ENCODE measurements at regions not wholly inside any gene's neighbourhood (a gene's known extent, or its start where the extent isn't known, plus 50 kb on each side); places are given as distances from the start of the nearest gene placed in this dataset.

DNA sequence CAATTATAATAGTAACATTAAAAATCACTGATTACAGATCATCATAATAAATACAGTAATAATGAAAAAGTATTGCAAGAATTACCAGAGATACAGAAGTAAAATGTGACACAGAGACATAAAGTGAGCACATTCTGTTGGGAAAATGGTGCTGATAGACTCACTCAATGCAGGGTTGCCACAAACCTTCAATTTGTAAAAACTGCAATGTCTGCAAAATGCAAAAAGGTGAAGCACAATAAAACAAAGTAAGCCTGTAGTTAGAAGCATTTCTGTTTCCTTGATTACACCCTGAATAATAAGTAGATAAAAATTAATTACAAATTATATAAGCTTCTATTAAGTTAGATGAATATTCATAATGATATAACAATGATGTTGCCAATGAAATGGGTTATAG, 736.2 kb upstream of the CHD1 start:
- Mint-ChIP-seq H3K9me3 (peaks cover 15% of the 10 kb centered on the region), H3K27ac (no peak overlapping the region), H3K36me3 (ENCODE audit: low read depth) (no peaks in the 10 kb centered on the region), H3K4me1 (no peaks in the 10 kb centered on the region), H3K27me3 (no peaks in the 10 kb centered on the region), H3K4me3 (no peak overlapping the region)
- no peak for ATAC-seq (replicated peaks)

DNA sequence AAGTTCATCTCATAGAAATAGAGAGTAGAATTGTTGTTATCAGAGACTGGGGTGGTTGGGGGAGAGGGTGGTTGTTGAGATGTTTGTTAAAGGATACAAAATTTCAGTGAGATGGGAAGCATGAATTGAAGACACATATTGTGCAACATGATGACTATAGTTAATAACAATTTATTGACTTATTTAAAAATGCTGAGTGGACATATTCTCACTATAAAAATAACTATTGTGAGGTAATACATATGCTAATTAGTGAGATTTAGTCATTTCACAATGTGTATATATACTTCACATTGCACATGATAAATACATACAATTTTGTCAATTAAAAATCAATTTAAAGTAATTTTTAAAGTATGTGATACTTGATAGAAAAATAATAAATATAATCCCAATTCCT, 722.5 kb upstream of the CHD1 start:
- no peaks in the 10 kb centered on the region for H3K36me3 Mint-ChIP-seq (ENCODE audit: low read depth)
- no peak overlapping the region for H3K4me3 Mint-ChIP-seq
- ATAC-seq (replicated peaks): no peak
- H3K27ac Mint-ChIP-seq: no peak overlapping the region
- H3K9me3 Mint-ChIP-seq: peaks cover 4% of the 10 kb centered on the region
- no peaks in the 10 kb centered on the region for H3K4me1 Mint-ChIP-seq
- H3K27me3 Mint-ChIP-seq: no peaks in the 10 kb centered on the region

DNA sequence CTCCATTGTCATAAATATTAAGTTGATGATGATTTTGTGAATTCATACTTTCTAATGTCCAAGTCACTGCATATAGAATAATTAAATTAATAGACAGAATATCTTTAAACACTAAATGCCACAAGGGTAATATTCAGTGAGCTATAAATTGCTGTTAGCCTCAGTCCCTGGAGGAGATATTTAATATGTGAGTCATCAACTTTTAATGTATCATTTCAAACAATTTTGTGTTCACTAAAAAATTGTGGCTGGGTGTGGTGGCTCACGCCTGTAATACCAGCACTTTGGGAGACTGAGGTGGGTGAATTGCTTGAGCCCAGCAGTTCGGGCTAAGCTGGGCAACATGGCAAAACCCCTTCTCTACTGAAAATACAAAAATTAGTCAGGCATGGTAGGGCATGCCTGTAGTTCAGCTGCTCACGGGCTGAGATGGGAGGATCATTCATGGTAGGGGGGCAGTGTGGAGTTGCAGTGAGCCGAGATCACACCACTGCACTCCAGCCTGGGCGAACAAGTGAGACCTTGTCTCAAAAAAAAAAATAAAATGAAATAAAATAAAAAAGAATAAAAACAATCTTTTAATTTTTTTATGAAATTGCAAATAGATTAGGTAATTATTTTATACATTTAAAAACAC, 717.3 kb upstream of the CHD1 start:
- no peak overlapping the region for H3K4me3 Mint-ChIP-seq
- peaks cover 15% of the 10 kb centered on the region for H3K9me3 Mint-ChIP-seq
- H3K27me3 Mint-ChIP-seq: no peaks in the 10 kb centered on the region
- H3K27ac Mint-ChIP-seq: no peak overlapping the region
- no peaks in the 10 kb centered on the region for H3K36me3 Mint-ChIP-seq (ENCODE audit: low read depth)
- ATAC-seq (replicated peaks): no peak
- no peaks in the 10 kb centered on the region for H3K4me1 Mint-ChIP-seq

DNA sequence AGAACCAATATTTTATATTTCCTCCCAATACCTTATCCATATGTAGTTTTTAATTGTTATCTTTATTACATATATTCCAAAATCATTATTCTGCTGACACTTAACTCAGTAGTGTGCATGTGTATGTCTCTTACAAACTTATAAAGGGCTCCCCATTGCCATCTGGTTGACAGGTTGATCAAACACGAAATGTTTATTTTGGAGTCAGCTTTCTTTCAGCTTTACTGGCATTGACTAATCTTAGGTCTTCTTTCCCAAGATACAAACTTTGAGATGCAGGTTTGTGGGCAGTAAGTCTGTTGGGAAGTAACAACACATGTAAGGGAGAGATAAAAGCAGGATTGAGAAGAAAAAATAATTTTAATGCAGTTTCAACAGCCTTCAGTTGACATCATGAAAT, 716.0 kb upstream of the CHD1 start:
- no peak for ATAC-seq (replicated peaks)
- no peaks in the 10 kb centered on the region for H3K4me1 Mint-ChIP-seq
- H3K4me3 Mint-ChIP-seq: no peak overlapping the region
- no peaks in the 10 kb centered on the region for H3K27me3 Mint-ChIP-seq
- H3K9me3 Mint-ChIP-seq: peaks cover 15% of the 10 kb centered on the region
- no peak overlapping the region for H3K27ac Mint-ChIP-seq
- H3K36me3 Mint-ChIP-seq (ENCODE audit: low read depth): no peaks in the 10 kb centered on the region

DNA sequence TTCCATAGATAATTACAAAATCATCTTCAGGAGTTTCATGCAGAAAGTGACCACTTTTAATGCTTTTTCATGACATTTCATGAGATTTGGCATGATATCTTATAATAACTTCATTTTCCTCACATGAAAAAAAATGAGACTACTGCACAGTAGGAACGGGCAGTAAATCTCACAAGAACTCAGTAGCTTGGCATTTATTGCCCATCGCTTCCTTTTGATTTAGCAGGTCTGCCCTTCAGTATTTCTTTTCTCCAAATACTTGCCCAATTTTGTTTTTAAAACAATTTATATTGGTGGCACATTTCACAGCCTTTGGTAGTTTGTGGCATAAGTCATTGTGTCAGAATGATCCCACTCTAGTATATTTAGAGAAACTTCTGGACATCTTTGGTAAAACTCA, 711.8 kb upstream of the CHD1 start:
- Mint-ChIP-seq H3K4me1 (no peaks in the 10 kb centered on the region), H3K27ac (no peak overlapping the region), H3K36me3 (ENCODE audit: low read depth) (no peaks in the 10 kb centered on the region), H3K4me3 (no peak overlapping the region), H3K9me3 (peaks cover 15% of the 10 kb centered on the region), H3K27me3 (no peaks in the 10 kb centered on the region)
- no peak for ATAC-seq (replicated peaks)

DNA sequence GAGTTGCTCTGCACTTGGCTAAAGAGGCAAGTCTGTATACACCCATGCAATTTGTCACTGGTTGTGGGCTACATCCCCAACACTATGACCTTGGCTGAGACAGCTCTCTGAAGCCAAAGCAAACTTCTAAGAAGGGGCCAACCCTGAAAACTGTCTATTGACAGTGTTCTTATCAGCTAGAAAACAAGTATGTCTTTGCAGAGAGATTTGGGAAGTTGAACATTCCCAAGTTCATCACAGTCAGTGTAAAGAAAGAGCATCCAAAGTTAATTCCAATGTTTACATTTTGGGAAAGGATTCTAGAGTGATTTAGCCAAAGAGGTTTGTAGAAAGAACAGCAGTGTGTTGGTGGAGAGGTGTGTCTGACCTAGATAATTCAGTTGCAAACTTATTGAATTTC, 711.1 kb upstream of the CHD1 start:
- no peak overlapping the region for H3K4me3 Mint-ChIP-seq

DNA sequence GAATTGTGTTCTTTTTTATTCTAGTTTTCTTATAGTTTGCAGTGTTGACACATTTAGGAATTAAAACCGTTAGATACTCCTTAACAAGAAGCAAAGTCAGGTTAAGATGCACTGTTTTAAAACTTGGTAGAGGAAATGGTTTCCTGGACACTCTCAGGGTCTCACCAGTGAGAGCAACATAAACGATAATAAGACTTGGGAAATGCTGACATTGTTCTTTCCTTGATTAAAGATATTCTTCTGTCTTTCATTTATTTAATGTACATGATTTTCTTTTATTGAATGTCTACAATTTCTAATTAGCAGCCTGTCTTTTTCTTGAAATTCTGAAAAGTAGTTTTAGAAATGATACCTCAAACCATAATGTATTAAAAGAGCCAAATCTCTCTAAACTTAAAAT, 707.9 kb upstream of the CHD1 start:
- H3K4me3 Mint-ChIP-seq: no peak overlapping the region
- H3K4me1 Mint-ChIP-seq: no peaks in the 10 kb centered on the region
- no peak for ATAC-seq (replicated peaks)
- peaks cover 5% of the 10 kb centered on the region for H3K9me3 Mint-ChIP-seq
- no peaks in the 10 kb centered on the region for H3K36me3 Mint-ChIP-seq (ENCODE audit: low read depth)
- H3K27ac Mint-ChIP-seq: no peak overlapping the region
- H3K27me3 Mint-ChIP-seq: no peaks in the 10 kb centered on the region

More for the DNA sequence above, 711.1 kb upstream of the CHD1 start:
- Mint-ChIP-seq H3K27ac (no peak overlapping the region), H3K9me3 (peaks cover 11% of the 10 kb centered on the region), H3K4me1 (no peaks in the 10 kb centered on the region), H3K27me3 (no peaks in the 10 kb centered on the region), H3K36me3 (ENCODE audit: low read depth) (no peaks in the 10 kb centered on the region)
- ATAC-seq (replicated peaks): no peak

DNA sequence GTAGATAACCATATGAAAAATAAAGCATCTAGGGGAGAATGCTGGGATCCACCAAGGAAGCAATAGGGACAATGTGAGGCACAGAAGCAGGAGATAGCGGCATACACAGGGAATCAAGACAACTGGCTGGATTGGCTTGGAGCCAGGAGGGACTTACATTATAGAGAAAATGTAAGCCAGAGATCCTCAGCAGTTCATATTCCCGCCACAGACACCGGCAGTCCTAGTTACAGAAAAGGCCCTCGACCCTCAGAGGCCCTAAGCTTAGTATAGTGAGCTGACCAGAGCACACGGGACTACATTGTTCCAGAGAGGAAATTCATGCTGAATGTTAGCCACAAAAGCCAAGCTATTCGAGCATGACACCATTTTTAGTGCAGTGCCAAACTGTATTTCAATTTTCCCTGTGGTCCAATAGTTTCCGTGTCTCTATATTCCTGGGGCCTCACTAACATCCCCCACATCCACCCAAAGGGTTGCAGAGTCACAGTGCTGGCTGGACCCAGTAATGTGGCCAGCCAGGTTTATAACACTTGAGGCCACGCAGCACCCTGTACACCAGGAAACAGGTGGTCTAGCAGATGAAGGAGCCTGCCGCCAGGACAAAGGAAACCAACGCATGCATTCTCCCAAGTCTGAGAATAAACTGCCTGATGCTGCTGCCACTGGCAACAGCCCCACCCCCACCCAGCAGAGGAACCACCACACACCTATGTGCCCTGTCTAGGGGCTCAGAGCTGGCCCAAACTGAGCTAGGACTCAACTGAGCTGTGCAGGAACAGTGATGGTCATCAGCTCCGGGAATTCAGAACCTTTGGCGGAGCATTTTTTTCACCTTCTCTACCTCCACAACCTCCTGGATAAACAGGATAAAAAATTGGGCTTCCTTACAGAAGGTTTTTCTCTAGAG, 693.2 kb upstream of the CHD1 start:
- Mint-ChIP-seq H3K4me1 (no peaks in the 10 kb centered on the region), H3K27me3 (no peaks in the 10 kb centered on the region), H3K9me3 (peaks cover 13% of the 10 kb centered on the region), H3K36me3 (ENCODE audit: low read depth) (no peaks in the 10 kb centered on the region), H3K27ac (no peak overlapping the region), H3K4me3 (no peak overlapping the region)
- no peak for ATAC-seq (replicated peaks)

DNA sequence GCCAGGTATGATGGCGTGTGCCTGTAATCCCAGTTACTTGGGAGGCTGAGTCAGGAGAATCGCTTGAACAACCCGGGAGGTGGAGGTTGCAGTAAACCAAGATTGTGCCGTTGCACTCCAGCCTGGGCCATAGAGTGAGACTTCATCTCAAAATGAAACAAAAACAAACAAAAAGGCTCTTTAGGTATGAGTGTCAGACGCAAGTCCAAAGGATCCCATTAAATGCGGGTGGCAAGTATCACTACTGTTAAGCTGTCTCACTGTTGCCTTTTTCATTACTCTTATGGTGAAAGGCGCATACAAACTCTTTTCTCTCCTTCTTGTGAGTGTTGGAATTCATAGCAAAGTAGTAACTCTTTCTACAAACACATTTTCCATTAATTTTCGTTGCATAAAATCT, 688.5 kb upstream of the CHD1 start:
- no peak overlapping the region for H3K27ac Mint-ChIP-seq
- no peaks in the 10 kb centered on the region for H3K36me3 Mint-ChIP-seq (ENCODE audit: low read depth)
- no peaks in the 10 kb centered on the region for H3K4me1 Mint-ChIP-seq
- ATAC-seq (replicated peaks): no peak
- H3K27me3 Mint-ChIP-seq: no peaks in the 10 kb centered on the region
- peaks cover 12% of the 10 kb centered on the region for H3K9me3 Mint-ChIP-seq
- no peak overlapping the region for H3K4me3 Mint-ChIP-seq

DNA sequence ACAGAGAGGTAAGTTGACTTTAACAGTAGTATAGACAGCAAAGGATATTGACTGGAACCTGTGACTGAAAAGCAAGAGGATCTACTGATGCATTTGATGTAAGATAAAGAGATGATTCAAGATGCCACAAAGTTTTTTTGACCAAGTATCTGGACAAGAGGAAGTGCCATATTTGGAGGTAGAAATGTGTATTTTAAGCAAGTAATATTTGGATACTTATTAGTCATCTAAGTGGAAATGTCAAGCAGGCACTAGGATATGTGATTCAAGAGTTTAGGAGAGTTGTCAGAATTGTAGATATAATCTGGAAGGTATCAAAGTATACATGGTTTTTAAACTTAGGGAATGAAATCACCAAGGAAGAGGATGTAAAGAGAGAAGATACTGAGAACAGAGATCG, 686.1 kb upstream of the CHD1 start:
- Mint-ChIP-seq H3K9me3 (peaks cover 12% of the 10 kb centered on the region), H3K27ac (no peak overlapping the region), H3K4me3 (no peak overlapping the region), H3K27me3 (no peaks in the 10 kb centered on the region), H3K36me3 (ENCODE audit: low read depth) (no peaks in the 10 kb centered on the region), H3K4me1 (no peaks in the 10 kb centered on the region)
- no peak for ATAC-seq (replicated peaks)

DNA sequence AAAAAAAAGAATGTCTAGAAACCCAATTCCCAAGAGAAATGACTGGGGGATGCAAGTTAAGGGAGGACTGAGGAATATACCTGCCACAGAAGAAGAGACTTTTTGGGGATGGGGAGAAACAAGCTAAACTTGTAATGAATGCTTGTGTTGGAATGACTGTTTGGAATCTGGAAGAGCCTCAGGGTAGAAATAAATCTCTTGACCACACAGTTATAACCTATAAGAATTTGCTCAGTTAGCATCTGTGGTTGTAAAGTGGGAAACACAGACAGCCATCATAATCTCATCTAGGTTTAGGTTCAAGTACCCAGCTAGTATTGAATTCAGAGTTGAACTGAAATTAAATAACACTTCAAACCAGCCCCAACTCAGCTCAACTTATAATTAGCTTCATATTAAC, 678.3 kb upstream of the CHD1 start:
- no peak overlapping the region for H3K27ac Mint-ChIP-seq
- no peak for ATAC-seq (replicated peaks)
- no peaks in the 10 kb centered on the region for H3K4me1 Mint-ChIP-seq
- no peaks in the 10 kb centered on the region for H3K27me3 Mint-ChIP-seq
- H3K4me3 Mint-ChIP-seq: no peak overlapping the region
- H3K36me3 Mint-ChIP-seq (ENCODE audit: low read depth): no peaks in the 10 kb centered on the region
- H3K9me3 Mint-ChIP-seq: no peaks in the 10 kb centered on the region

DNA sequence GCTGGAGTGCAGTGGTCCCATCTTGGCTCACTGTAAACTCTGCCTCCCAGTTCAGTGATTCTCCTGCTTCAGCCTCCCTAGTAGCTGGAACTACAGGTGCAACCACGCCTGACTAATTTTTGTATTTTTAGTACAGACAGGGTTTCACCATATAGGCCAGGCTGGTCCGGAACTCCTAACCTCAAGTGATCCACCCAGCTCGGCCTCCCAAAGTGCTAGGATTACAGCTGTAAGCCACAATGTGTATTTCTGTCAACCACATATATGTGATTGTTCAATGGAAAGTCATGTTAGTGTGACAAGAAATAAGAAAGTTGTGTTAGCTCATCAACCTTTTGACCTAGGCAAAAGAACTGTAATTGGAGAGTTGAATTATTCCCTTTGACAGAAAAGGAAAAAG, 677.1 kb upstream of the CHD1 start:
- H3K9me3 Mint-ChIP-seq: peaks cover 5% of the 10 kb centered on the region
- H3K4me3 Mint-ChIP-seq: no peak overlapping the region
- H3K4me1 Mint-ChIP-seq: no peaks in the 10 kb centered on the region
- H3K27me3 Mint-ChIP-seq: no peaks in the 10 kb centered on the region
- H3K36me3 Mint-ChIP-seq (ENCODE audit: low read depth): no peaks in the 10 kb centered on the region
- H3K27ac Mint-ChIP-seq: no peak overlapping the region
- no peak for ATAC-seq (replicated peaks)

DNA sequence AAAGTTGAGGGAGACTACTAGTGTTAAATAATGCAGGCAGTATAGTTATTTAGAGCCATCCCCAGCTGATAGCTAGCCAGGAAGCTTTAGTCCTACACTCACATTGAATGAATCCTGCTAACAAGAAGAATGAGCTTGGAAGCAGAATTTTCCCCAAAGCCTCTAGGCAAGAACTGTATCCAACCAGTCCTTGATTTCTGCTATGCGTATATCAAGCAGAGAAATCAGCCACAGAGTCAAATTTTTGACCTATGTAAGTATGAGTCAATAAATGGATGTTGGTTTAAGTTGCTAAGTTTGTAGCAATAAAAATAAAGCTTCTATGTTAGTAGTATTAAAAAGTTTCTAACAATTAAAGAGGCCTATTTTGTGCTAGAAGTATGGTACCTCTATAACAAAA, 672.1 kb upstream of the CHD1 start:
- no peaks in the 10 kb centered on the region for H3K27me3 Mint-ChIP-seq
- no peak for ATAC-seq (replicated peaks)
- no peaks in the 10 kb centered on the region for H3K36me3 Mint-ChIP-seq (ENCODE audit: low read depth)
- H3K4me1 Mint-ChIP-seq: no peaks in the 10 kb centered on the region
- H3K27ac Mint-ChIP-seq: no peak overlapping the region
- H3K9me3 Mint-ChIP-seq: peaks cover 5% of the 10 kb centered on the region
- no peak overlapping the region for H3K4me3 Mint-ChIP-seq

DNA sequence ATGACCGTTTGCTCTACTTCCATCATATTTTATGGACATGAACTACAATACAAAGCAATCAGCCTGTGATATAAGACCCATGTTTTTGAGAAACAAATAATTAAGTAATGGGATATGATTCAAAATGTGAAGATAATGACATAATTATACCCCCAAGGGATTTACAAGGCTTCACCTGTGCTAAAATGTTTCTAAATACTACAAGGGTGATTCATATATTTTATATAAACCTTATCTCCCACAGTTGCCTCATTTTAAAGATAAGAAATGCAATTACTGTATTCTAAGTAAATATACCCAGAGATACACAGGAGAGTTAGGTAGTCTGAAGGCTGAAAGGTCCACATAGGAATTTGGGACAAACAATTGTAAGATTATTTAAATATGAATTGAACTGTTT, 662.0 kb upstream of the CHD1 start:
- ATAC-seq (replicated peaks): no peak
- Mint-ChIP-seq H3K27ac (no peak overlapping the region), H3K36me3 (ENCODE audit: low read depth) (no peaks in the 10 kb centered on the region), H3K9me3 (peaks cover 3% of the 10 kb centered on the region), H3K4me1 (no peaks in the 10 kb centered on the region), H3K27me3 (no peaks in the 10 kb centered on the region), H3K4me3 (no peak overlapping the region)

DNA sequence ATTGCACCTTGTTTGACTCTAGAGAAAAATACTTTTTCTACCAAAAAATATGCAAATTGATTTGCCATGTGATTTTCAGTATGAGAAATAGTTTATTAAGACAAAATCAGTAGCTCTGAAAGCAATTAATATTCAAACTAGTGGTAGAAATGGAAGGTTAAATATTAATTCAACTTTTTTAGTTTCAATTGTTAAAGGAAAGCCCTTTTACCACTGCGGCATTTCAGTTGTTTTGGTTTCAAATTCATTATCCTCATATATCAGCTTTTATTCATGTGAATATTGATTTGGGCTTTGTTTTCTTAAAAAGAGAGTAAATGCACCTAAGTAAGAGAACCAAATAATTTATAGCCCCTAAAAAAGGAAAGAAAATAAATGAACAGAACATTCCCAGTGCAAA, 660.6 kb upstream of the CHD1 start:
- Mint-ChIP-seq H3K27ac (no peak overlapping the region), H3K4me1 (no peaks in the 10 kb centered on the region), H3K27me3 (no peaks in the 10 kb centered on the region), H3K36me3 (ENCODE audit: low read depth) (no peaks in the 10 kb centered on the region), H3K4me3 (no peak overlapping the region), H3K9me3 (peaks cover 3% of the 10 kb centered on the region)
- no peak for ATAC-seq (replicated peaks)

All from activated T-helper 17 cell treated with anti-CD3 and anti-CD28 coated beads, Interleukin-2, amount 50 U/mL, for 72 hours (primary cell).